Hepatocyte (in vitro differentiated cells): ENCODE measurements at regions not wholly inside any gene's neighbourhood (a gene's known extent, or its start where the extent isn't known, plus 50 kb on each side); places are given as distances from the start of the nearest gene placed in this dataset.

Experiments
- DNase-seq: peaks from one replicate; pipeline ENCODE4 v3.0.0-alpha.2; 2016; ENCODE audit warnings: low spot score
- H2AFZ ChIP-seq: fragments of 200-600 bp; sonication (generic); 2 replicates; pipeline ENCODE4 v1.6.0; 2016; ENCODE audit warnings: antibody characterized with exemption, mild to moderate bottlenecking
- H3K27ac ChIP-seq: fragments of 200-600 bp; sonication (generic); 2 replicates; pipeline ENCODE4 v1.5.1; 2016; ENCODE audit warnings: mild to moderate bottlenecking
- H3K27me3 ChIP-seq: fragments of 200-600 bp; sonication (generic); 2 replicates; pipeline ENCODE4 v1.6.1; 2016
- H3K36me3 ChIP-seq: fragments of 200-600 bp; sonication (generic); replicated peaks from 2 replicates; pipeline ENCODE4 v1.5.1; 2016; ENCODE audit warnings: low read depth; ENCODE audit not compliant: insufficient read depth
- H3K4me1 ChIP-seq: fragments of 200-600 bp; sonication (generic); 2 replicates; pipeline ENCODE4 v1.5.1; 2016; ENCODE audit warnings: mild to moderate bottlenecking, moderate library complexity; ENCODE audit not compliant: insufficient read depth
- H3K4me2 ChIP-seq: fragments of 200-600 bp; sonication (generic); 2 replicates; pipeline ENCODE4 v1.6.0; 2016
- H3K4me3 ChIP-seq: fragments of 200-600 bp; sonication (generic); 2 replicates; pipeline ENCODE4 v1.5.1; 2016; ENCODE audit warnings: mild to moderate bottlenecking
- H3K79me2 ChIP-seq: fragments of 200-600 bp; sonication (generic); 2 replicates; pipeline ENCODE4 v1.6.0; 2017; ENCODE audit warnings: mild to moderate bottlenecking
- H3K9me2 ChIP-seq: fragments of 200-600 bp; sonication (generic); replicated peaks from 2 replicates; pipeline ENCODE4 v1.6.0; 2017; ENCODE audit warnings: mild to moderate bottlenecking; ENCODE audit not compliant: insufficient read depth
- H3K9me3 ChIP-seq: fragments of 200-600 bp; sonication (generic); 2 replicates; pipeline ENCODE4 v1.5.1; 2016; ENCODE audit warnings: low read depth, mild to moderate bottlenecking
- H4K20me1 ChIP-seq: fragments of 200-600 bp; sonication (generic); 2 replicates; pipeline ENCODE4 v1.6.0; 2016; ENCODE audit warnings: mild to moderate bottlenecking; ENCODE audit not compliant: insufficient read depth, poor library complexity, severe bottlenecking
- CTCF ChIP-seq: fragments of 200-600 bp; sonication (generic); IDR thresholded peaks from 2 replicates; pipeline ENCODE4 v1.5.1; 2016; ENCODE audit warnings: antibody characterized with exemption, mild to moderate bottlenecking; ENCODE audit not compliant: poor library complexity
- EZH2 ChIP-seq: fragments of 200-600 bp; sonication (generic); IDR thresholded peaks from 2 replicates; pipeline ENCODE4 v1.6.1; 2016; ENCODE audit warnings: antibody characterized with exemption, mild to moderate bottlenecking, borderline replicate concordance
- EZH2phosphoT487 ChIP-seq: fragments of 200-600 bp; sonication (generic); IDR thresholded peaks from one replicate; pipeline ENCODE4 v1.6.1; 2018; ENCODE audit warnings: antibody characterized with exemption, mild to moderate bottlenecking, low read depth, moderate library complexity; ENCODE audit not compliant: unreplicated experiment, severe bottlenecking
- WGBS: methylation state at CpG from one replicate; pipeline ENCODE4 v1.1.6; 2016; ENCODE audit warnings: low lambda C conversion rate; ENCODE audit errors: missing lambda C conversion rate; 5-methylcytosine and 5-hydroxymethylcytosine counted together

DNA sequence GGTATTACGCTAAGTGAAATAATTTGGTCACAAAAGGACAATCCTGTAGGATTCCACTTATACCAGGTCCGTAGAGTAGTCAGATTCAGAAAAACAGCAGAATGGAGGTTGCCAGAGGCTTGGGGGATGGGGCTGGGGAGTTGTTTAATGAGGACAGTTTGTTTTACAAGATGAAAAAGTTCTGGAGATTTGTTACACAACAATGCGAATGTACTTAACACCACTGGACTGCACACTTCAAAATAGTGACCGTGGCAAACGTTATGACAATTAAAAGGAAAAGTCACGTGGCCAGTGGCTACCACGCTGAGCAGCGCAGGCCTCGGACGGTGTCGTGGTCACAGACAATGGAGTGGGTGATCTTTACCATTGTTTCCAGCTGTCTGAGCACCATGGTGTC lies 338.1 kb downstream of the SEC14L1 start:
- Histone ChIP-seq H3K4me1 (peaks cover 79% of the 10 kb centered on the region), H2AFZ (no peak overlapping the region), H3K27ac (peak overlapping the region; percentile 95), H3K9me2 (no peaks in the 10 kb centered on the region), H3K36me3 (no peaks in the 10 kb centered on the region), H3K4me2 (peak overlapping the region; percentile 62), H3K27me3 (no peaks in the 10 kb centered on the region), H3K4me3 (no peak overlapping the region), H3K9me3 (no peaks in the 10 kb centered on the region), H4K20me1 (peaks cover 80% of the 10 kb centered on the region), H3K79me2 (peaks cover 97% of the 10 kb centered on the region)
- TF ChIP-seq EZH2 (no peak), EZH2phosphoT487 (no peak), CTCF (no peak)
- 70% methylated on average over 11 of the region's 11 CpGs for WGBS
- no peak for DNase-seq

GRCh38 chr17:77479372-77480198 lies 338.8 kb downstream of the SEC14L1 start:
- DNase-seq, result no peak
- Histone ChIP-seq H4K20me1 (peaks cover 78% of the 10 kb centered on the region), H3K9me3 (no peaks in the 10 kb centered on the region), H3K27ac (peak overlapping the region; percentile 95), H3K4me3 (no peak overlapping the region), H3K4me1 (peaks cover 72% of the 10 kb centered on the region), H3K4me2 (peak overlapping the region; percentile 62), H3K79me2 (peaks cover 96% of the 10 kb centered on the region), H3K36me3 (no peaks in the 10 kb centered on the region), H3K27me3 (no peaks in the 10 kb centered on the region), H3K9me2 (no peaks in the 10 kb centered on the region), H2AFZ (no peak overlapping the region)
- no peak for TF ChIP-seq EZH2phosphoT487
- TF ChIP-seq CTCF, result no peak
- TF ChIP-seq EZH2, result no peak
- 58% methylated on average over 25 of the region's 26 CpGs for WGBS

DNA sequence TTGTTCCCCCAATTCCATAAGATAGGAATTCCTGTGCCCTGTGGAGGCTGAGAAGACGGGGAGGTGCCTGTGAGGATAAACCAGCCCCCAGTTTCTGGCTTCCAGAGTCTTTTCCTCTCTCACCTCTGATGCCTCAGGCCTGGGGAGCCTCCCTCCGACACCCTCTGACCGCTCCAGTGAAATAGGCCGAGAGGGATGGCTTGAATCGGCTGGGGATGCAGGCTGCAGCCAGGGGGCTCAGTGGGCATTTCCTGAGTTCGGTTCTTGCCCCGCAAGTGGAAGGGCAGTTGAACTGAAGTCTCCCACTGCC lies 339.4 kb downstream of the SEC14L1 start:
- Histone ChIP-seq H2AFZ (no peak overlapping the region), H3K9me3 (no peaks in the 10 kb centered on the region), H3K4me3 (no peak overlapping the region), H3K4me1 (peaks cover 66% of the 10 kb centered on the region), H3K27me3 (no peaks in the 10 kb centered on the region), H3K4me2 (peak overlapping the region; percentile 62), H3K27ac (peak overlapping the region; percentile 95), H3K79me2 (peaks cover 96% of the 10 kb centered on the region), H4K20me1 (peaks cover 76% of the 10 kb centered on the region), H3K36me3 (no peaks in the 10 kb centered on the region), H3K9me2 (no peaks in the 10 kb centered on the region)
- no peak for DNase-seq
- peak; percentile 9 for TF ChIP-seq CTCF
- TF ChIP-seq EZH2phosphoT487, result no peak
- no peak for TF ChIP-seq EZH2
- WGBS, result 47% methylated on average over 7 of the region's 7 CpGs
